H1 (cell line): ENCODE measurements at regions not wholly inside any gene's neighbourhood (a gene's known extent, or its start where the extent isn't known, plus 50 kb on each side); places are given as distances from the start of the nearest gene placed in this dataset.

Experiments
- CTCF ChIA-PET: fragments of 300-600 bp; sonication (Branson Sonifier 250); formaldehyde crosslinking; loops from one replicate; lab custom pipeline; 2021; ENCODE audit not compliant: partially characterized antibody; lab: Charles Lee
- POLR2A ChIA-PET: fragments of 300-600 bp; sonication (Branson Sonifier 250); formaldehyde crosslinking; loops from one replicate; lab custom pipeline; 2021; ENCODE audit warnings: inconsistent platforms; ENCODE audit not compliant: partially characterized antibody; lab: Charles Lee
- DNase-seq, 2 experiments: peaks; one replicate each; pipeline versions ENCODE4 v3.0.0 to v3.0.0-alpha.2; 2010 to 2022; ENCODE audit warnings: low spot score in 2 of 2, low read depth in 1 of 2, mixed read lengths in 1 of 2
- FAIRE-seq: peaks from 2 replicates; lab custom pipeline; 2011; peaks lifted over from hg19 to GRCh38; lab: Jason Lieb, UNC
- H2AFZ ChIP-seq: 2 replicates; pipeline ENCODE4 v1.8.1; 2012; ENCODE audit warnings: low read length, inconsistent platforms
- H2AK5ac ChIP-seq: 2 replicates; pipeline ENCODE4 v1.6.1; 2013; ENCODE audit warnings: low read depth, low read length
- H2BK120ac ChIP-seq: replicated peaks from 2 replicates; pipeline ENCODE3; 2013; ENCODE audit warnings: low read depth, low read length, inconsistent platforms
- H2BK12ac ChIP-seq: 2 replicates; pipeline ENCODE4 v1.6.1; 2013; ENCODE audit warnings: low read depth, low read length
- H2BK15ac ChIP-seq: 2 replicates; pipeline ENCODE4 v1.6.1; 2013; ENCODE audit warnings: low read length
- H2BK20ac ChIP-seq: 2 replicates; pipeline ENCODE4 v1.6.1; 2013; ENCODE audit warnings: low read length
- H2BK5ac ChIP-seq: 2 replicates; pipeline ENCODE4 v1.6.1; 2013; ENCODE audit warnings: low read depth, low read length
- H3K14ac ChIP-seq: 2 replicates; pipeline ENCODE4 v1.6.1; 2013; ENCODE audit warnings: inconsistent platforms; ENCODE audit not compliant: insufficient read length
- H3K18ac ChIP-seq: 2 replicates; pipeline ENCODE4 v1.6.1; 2013; ENCODE audit warnings: low read length; ENCODE audit errors: extremely low read depth
- H3K23ac ChIP-seq: 2 replicates; pipeline ENCODE4 v1.6.1; 2013; ENCODE audit warnings: inconsistent platforms; ENCODE audit not compliant: insufficient read length
- H3K23me2 ChIP-seq: 2 replicates; pipeline ENCODE4 v1.6.1; 2013; ENCODE audit warnings: low read depth, low read length
- H3K27ac ChIP-seq: 2 replicates; pipeline ENCODE4 v1.6.1; 2011; ENCODE audit warnings: low read depth, low read length, inconsistent platforms
- H3K27me3 ChIP-seq, 4 experiments: replicated peaks in 1 of 4; 1 replicate in 1 of 4; 2 replicates in 3 of 4; pipeline versions ENCODE4 v1.6.1 to v1.8.1; 2011 to 2013; ENCODE audit warnings: low read length in 3 of 4, mild to moderate bottlenecking in 3 of 4, inconsistent platforms in 2 of 4, mixed read lengths in 2 of 4, moderate library complexity in 1 of 4; ENCODE audit not compliant: control insufficient read depth in 3 of 4, insufficient read depth in 3 of 4; ENCODE audit errors: extremely low read depth in 1 of 4
- H3K36me3 ChIP-seq, 4 experiments: 2 replicates each; pipeline versions ENCODE4 v1.6.1 to v1.8.1; 2011 to 2013; ENCODE audit warnings: mild to moderate bottlenecking in 4 of 4, low read length in 3 of 4, moderate library complexity in 2 of 4, control low read depth in 1 of 4, inconsistent platforms in 1 of 4; ENCODE audit not compliant: insufficient read depth in 4 of 4, control insufficient read depth in 2 of 4
- H3K4ac ChIP-seq: replicated peaks from 2 replicates; pipeline ENCODE3; 2013; ENCODE audit warnings: low read length, low read depth, mixed read lengths, inconsistent platforms; ENCODE audit not compliant: insufficient read length
- H3K4me1 ChIP-seq, 4 experiments: replicated peaks in 1 of 4; 1 replicate in 1 of 4; 2 replicates in 3 of 4; pipeline versions ENCODE4 v1.6.1 to v1.8.1; 2011 to 2013; ENCODE audit warnings: low read length in 3 of 4, inconsistent platforms in 2 of 4, mixed read lengths in 1 of 4; ENCODE audit not compliant: insufficient read depth in 4 of 4, control insufficient read depth in 3 of 4
- H3K4me2 ChIP-seq, 2 experiments: 2 replicates each; pipeline versions ENCODE4 v1.6.1 to v1.8.1; 2011 to 2013; ENCODE audit warnings: low read depth in 2 of 2, low read length in 2 of 2, control low read depth in 1 of 2, inconsistent platforms in 1 of 2, mild to moderate bottlenecking in 1 of 2; ENCODE audit not compliant: insufficient read depth in 1 of 2
- H3K4me3 ChIP-seq, 4 experiments: fragments of 200-600, 300-600 bp in 1 of 4; sonication (generic), shearing (Covaris generic), sonication (Bioruptor Twin) in 1 of 4; 2 replicates each; pipeline versions ENCODE4 v1.5.1 to v1.8.1; 2011 to 2016; ENCODE audit warnings: low read length in 4 of 4, low read depth in 3 of 4, control low read depth in 2 of 4, inconsistent platforms in 2 of 4, mild to moderate bottlenecking in 2 of 4, mixed read lengths in 1 of 4, moderate library complexity in 1 of 4; ENCODE audit not compliant: insufficient read depth in 2 of 4; ENCODE audit errors: extremely low read depth in 1 of 4
- H3K56ac ChIP-seq: replicated peaks from 2 replicates; pipeline ENCODE3; 2013; ENCODE audit warnings: low read depth, mild to moderate bottlenecking, mixed read lengths, low read length, inconsistent platforms; ENCODE audit not compliant: insufficient read length
- H3K79me1 ChIP-seq: 2 replicates; pipeline ENCODE4 v1.6.1; 2013; ENCODE audit warnings: low read depth, low read length, control low read depth
- H3K79me2 ChIP-seq, 2 experiments: 2 replicates each; pipeline versions ENCODE4 v1.6.1 to v1.8.1; 2012 to 2013; ENCODE audit warnings: low read length in 2 of 2, mild to moderate bottlenecking in 2 of 2, inconsistent platforms in 1 of 2; ENCODE audit not compliant: insufficient read depth in 2 of 2, control insufficient read depth in 1 of 2
- H3K9ac ChIP-seq, 4 experiments: replicated peaks in 1 of 4; 1 replicate in 1 of 4; 2 replicates in 3 of 4; pipeline versions ENCODE4 v1.6.1 to v1.8.1; 2011 to 2013; ENCODE audit warnings: low read depth in 3 of 4, low read length in 3 of 4, control low read depth in 2 of 4, mild to moderate bottlenecking in 2 of 4, moderate library complexity in 2 of 4, inconsistent platforms in 1 of 4; ENCODE audit errors: extremely low read depth in 1 of 4
- H3K9me3 ChIP-seq, 2 experiments: 2 replicates each; pipeline versions ENCODE4 v1.6.1 to v1.8.1; 2012 to 2013; ENCODE audit warnings: mild to moderate bottlenecking in 2 of 2, moderate library complexity in 2 of 2, control low read depth in 1 of 2, inconsistent platforms in 1 of 2, low read depth in 1 of 2, low read length in 1 of 2, mixed read lengths in 1 of 2; ENCODE audit not compliant: insufficient read depth in 2 of 2
- H4K20me1 ChIP-seq, 2 experiments: replicated peaks in 1 of 2; 2 replicates each; pipeline versions ENCODE3 to v1.8.1; 2011 to 2013; ENCODE audit warnings: inconsistent platforms in 2 of 2, low read length in 2 of 2, mild to moderate bottlenecking in 1 of 2; ENCODE audit not compliant: insufficient read depth in 2 of 2, control insufficient read depth in 1 of 2
- H4K5ac ChIP-seq: 2 replicates; pipeline ENCODE4 v1.6.1; 2013; ENCODE audit warnings: low read length, low read depth, mixed read lengths, inconsistent platforms; ENCODE audit not compliant: insufficient read length
- H4K8ac ChIP-seq: 2 replicates; pipeline ENCODE4 v1.8.0; 2013; ENCODE audit warnings: mild to moderate bottlenecking, moderate library complexity, low read length, inconsistent platforms; ENCODE audit not compliant: insufficient read depth; ENCODE audit errors: extremely low read depth
- H4K91ac ChIP-seq: replicated peaks from 2 replicates; pipeline ENCODE3; 2013; ENCODE audit warnings: low read length, mixed read lengths, inconsistent platforms; ENCODE audit not compliant: insufficient read length
- KDM1A ChIP-seq: fragments of 200-600, 300-600 bp; sonication (generic); IDR thresholded peaks from 2 replicates; pipeline ENCODE4 v1.7.1; 2016; ENCODE audit warnings: mild to moderate bottlenecking, low read length, borderline replicate concordance
- KDM5A ChIP-seq: fragments of 200-600 bp; IDR thresholded peaks from 2 replicates; pipeline ENCODE4 v1.7.1; 2012; ENCODE audit warnings: mild to moderate bottlenecking, low read length, inconsistent platforms, mixed read lengths
- SIRT6 ChIP-seq: IDR thresholded peaks from one replicate; pipeline ENCODE4 v1.7.1; 2012; ENCODE audit warnings: low read length, inconsistent platforms
- SRF ChIP-seq: IDR thresholded peaks from 2 replicates; pipeline ENCODE4 v1.6.1; 2011; ENCODE audit warnings: mild to moderate bottlenecking, low read depth, low read length, moderate library complexity
- TBP ChIP-seq: IDR thresholded peaks from 2 replicates; pipeline ENCODE4 v1.6.1; 2011; ENCODE audit warnings: low read depth, low read length, improper control_type of control experiment
- TEAD4 ChIP-seq: IDR thresholded peaks from 2 replicates; pipeline ENCODE4 v1.6.1; 2012; ENCODE audit warnings: low read depth, low read length, inconsistent platforms, mixed read lengths
- YY1 ChIP-seq: IDR thresholded peaks from 2 replicates; pipeline ENCODE4 v1.6.1; 2011; ENCODE audit warnings: low read depth, mild to moderate bottlenecking, low read length
- WGBS, 2 experiments: shearing (Covaris generic) in 1 of 2; methylation state at CpG; one replicate each; pipeline versions ENCODE4 v1.1.6 to v1.1.7; 2013 to 2015; ENCODE audit warnings: low lambda C conversion rate in 2 of 2, mixed read lengths in 2 of 2, inconsistent platforms in 1 of 2, low coverage in 1 of 2, missing lambda C conversion rate in 1 of 2; ENCODE audit not compliant: insufficient replicate concordance in 2 of 2, insufficient coverage in 1 of 2, insufficient read length in 1 of 2; ENCODE audit errors: extremely low coverage in 1 of 2, missing lambda C conversion rate in 1 of 2; 5-methylcytosine and 5-hydroxymethylcytosine counted together
- TF ChIP-seq, protein P1 (sequence below), 3 experiments: IDR thresholded peaks; 1 replicate in 2 of 3; 2 replicates in 1 of 3; pipeline versions ENCODE4 v1.5.1 to v1.6.1; 2011; ENCODE audit warnings: low read length in 3 of 3, mild to moderate bottlenecking in 3 of 3, inconsistent platforms in 2 of 3, low read depth in 1 of 3, moderate library complexity in 1 of 3; ENCODE audit not compliant: insufficient read depth in 1 of 3; ENCODE audit errors: control extremely low read depth in 1 of 3
- TF ChIP-seq, protein P2 (sequence below): IDR thresholded peaks from 2 replicates; pipeline ENCODE4 v1.6.1; 2012; ENCODE audit warnings: inconsistent platforms

DNA sequence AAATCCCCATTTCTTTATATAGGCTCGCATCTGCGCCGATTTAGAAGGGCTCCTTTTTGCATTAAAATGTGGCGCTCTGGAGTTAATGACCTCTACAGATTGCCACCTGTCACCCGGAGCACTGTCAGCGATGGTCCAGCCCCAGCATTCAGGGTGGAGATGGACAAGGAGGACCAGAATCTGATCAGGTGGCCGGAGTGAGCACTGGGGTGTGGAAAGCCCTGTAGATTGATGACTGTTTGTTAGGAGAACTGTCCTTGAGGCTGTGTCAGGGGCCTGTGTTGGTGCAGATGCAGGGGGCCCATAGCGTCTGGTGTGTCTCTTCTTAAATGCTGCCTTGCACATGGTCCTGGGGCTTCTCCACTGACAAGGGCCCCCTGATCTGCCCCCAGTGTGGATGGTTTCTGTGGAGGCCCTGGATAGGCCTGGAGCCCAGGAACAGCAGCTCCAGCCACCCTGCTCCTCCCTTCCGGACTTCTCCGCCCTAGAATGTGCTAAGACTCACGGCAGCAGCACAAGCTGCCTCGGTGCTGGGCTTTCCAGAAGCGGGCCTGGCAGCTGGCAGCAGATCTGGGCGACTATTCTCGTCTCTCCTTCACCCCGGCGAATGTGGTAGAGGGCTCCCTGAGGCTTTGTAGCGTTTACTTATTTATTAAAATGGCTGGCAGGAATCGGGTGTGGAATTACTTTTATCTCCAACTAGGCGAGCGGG is 1333.3 kb downstream of the BRD1 start:
- Histone ChIP-seq H4K8ac (no peak overlapping the region; the same call in 1 of the 2 replicates), H4K91ac (no peak overlapping the region), H3K9ac (no peak overlapping the region), H3K27me3 (peaks cover 0 to 10% (median 4%) of the 10 kb centered on the region in 4 experiments; a peak in 4 of 7 replicates), H3K56ac (no peak overlapping the region), H3K23me2 (peaks cover 13% of the 10 kb centered on the region), H3K79me2 (peaks cover 0 to 66% of the 10 kb centered on the region in 2 experiments; a peak in 2 of 4 replicates), H2BK120ac (no peak overlapping the region), H2BK12ac (no peak overlapping the region), H3K36me3 (no peaks in the 10 kb centered on the region), H3K18ac (no peak overlapping the region), H2BK20ac (no peak overlapping the region), H4K20me1 (peaks cover 22 to 27% of the 10 kb centered on the region in 2 experiments), H3K9me3 (no peaks in the 10 kb centered on the region), H2BK5ac (no peak overlapping the region), H2AK5ac (no peak overlapping the region), H3K27ac (no peak overlapping the region), H3K23ac (no peak overlapping the region), H3K4me1 (peaks cover 0 to 27% (median 16%) of the 10 kb centered on the region in 4 experiments; a peak in 6 of 7 replicates), H3K4me3 (no peak overlapping the region), H3K79me1 (peaks cover 28% of the 10 kb centered on the region), H3K14ac (no peak overlapping the region), H3K4me2 (no peak overlapping the region), H4K5ac (no peak overlapping the region), H3K4ac (no peak overlapping the region), H2BK15ac (no peak overlapping the region), H2AFZ (no peak overlapping the region)
- FAIRE-seq: no peak
- CTCF ChIA-PET: interaction anchor here (1.2 to 1.7 kb wide), 3 partner anchors 37 to 447 kb away, joined by 3 read pairs; no protein-coding TSS in a partner anchor
- no peak for DNase-seq
- 94% methylated on average over 17 of the region's 21 CpGs; no CpG with 5 or more reads in 1 of the 2 experiments for WGBS, 2 experiments
- POLR2A ChIA-PET: no interaction called here
- TF ChIP-seq YY1 (no peak), KDM1A (no peak), SIRT6 (no peak), TEAD4 (no peak), KDM5A (no peak), TBP (no peak), SRF (no peak)
- TF ChIP-seq, protein P1, sequence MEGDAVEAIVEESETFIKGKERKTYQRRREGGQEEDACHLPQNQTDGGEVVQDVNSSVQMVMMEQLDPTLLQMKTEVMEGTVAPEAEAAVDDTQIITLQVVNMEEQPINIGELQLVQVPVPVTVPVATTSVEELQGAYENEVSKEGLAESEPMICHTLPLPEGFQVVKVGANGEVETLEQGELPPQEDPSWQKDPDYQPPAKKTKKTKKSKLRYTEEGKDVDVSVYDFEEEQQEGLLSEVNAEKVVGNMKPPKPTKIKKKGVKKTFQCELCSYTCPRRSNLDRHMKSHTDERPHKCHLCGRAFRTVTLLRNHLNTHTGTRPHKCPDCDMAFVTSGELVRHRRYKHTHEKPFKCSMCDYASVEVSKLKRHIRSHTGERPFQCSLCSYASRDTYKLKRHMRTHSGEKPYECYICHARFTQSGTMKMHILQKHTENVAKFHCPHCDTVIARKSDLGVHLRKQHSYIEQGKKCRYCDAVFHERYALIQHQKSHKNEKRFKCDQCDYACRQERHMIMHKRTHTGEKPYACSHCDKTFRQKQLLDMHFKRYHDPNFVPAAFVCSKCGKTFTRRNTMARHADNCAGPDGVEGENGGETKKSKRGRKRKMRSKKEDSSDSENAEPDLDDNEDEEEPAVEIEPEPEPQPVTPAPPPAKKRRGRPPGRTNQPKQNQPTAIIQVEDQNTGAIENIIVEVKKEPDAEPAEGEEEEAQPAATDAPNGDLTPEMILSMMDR (IDR thresholded peaks at IDR 0.05; ENCODE audit: control extremely low read depth in 1 of 3, insufficient read depth in 1 of 3, low read depth in 1 of 3, low read length in 3 of 3): no peak
- TF ChIP-seq, protein P2, sequence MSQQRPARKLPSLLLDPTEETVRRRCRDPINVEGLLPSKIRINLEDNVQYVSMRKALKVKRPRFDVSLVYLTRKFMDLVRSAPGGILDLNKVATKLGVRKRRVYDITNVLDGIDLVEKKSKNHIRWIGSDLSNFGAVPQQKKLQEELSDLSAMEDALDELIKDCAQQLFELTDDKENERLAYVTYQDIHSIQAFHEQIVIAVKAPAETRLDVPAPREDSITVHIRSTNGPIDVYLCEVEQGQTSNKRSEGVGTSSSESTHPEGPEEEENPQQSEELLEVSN: no peak
